Thyroid gland (tissue), 4 donors: ENCODE measurements at regions not wholly inside any gene's neighbourhood (a gene's known extent, or its start where the extent isn't known, plus 50 kb on each side); places are given as distances from the start of the nearest gene placed in this dataset.

Experiments used
- CTCF ChIP-seq, 6 experiments: fragments of 200-600 bp in 3 of 6; fragments of 450-650 bp in 3 of 6; sonication (generic) in 3 of 6; IDR thresholded peaks; one replicate each; pipeline ENCODE4 v1.5.1; 2016 to 2019; ENCODE audit warnings: antibody characterized with exemption in 6 of 6, mild to moderate bottlenecking in 2 of 6, inconsistent platforms in 1 of 6, moderate library complexity in 1 of 6
- POLR2A ChIP-seq, 2 donors: fragments of 450-650 bp; IDR thresholded peaks; one replicate each; pipeline ENCODE4 v1.6.1; 2017; ENCODE audit warnings: antibody characterized with exemption in 2 of 2, mild to moderate bottlenecking in 2 of 2, moderate library complexity in 1 of 2

- TF ChIP-seq CTCF (IDR thresholded peaks at IDR 0.05) (no peak), POLR2A (IDR thresholded peaks at IDR 0.05) (no peak)
Measured at GRCh38 chr2:85958731-85959130, 69.9 kb upstream of the ST3GAL5 start.
